GM21619 (cell line): ENCODE measurements at regions not wholly inside any gene's neighbourhood (a gene's known extent, or its start where the extent isn't known, plus 50 kb on each side); places are given as distances from the start of the nearest gene placed in this dataset.

Experiments used
- ATAC-seq: cut with Tn5 transposase; IDR thresholded peaks from one replicate; pipeline ENCODE4 v1.9.1; 2021; ENCODE audit not compliant: unreplicated experiment

- ATAC-seq, result no peak
These were observed 51.5 kb downstream of the SST start for GRCh38 chr3:187618722-187619121.

- ATAC-seq, result no peak
These were observed 53.0 kb downstream of the SST start for GRCh38 chr3:187617213-187617612.

- peak; percentile 64 for ATAC-seq
These were observed 53.8 kb downstream of the SST start for GRCh38 chr3:187616307-187616972.

GRCh38 chr3:187615630-187616029 lies 54.6 kb downstream of the SST start:
- ATAC-seq, result no peak

- no peak for ATAC-seq
These were observed 57.5 kb downstream of the SST start for GRCh38 chr3:187612656-187613055.

GRCh38 chr3:187610981-187611511 lies 59.1 kb downstream of the SST start:
- no peak for ATAC-seq

GRCh38 chr3:187594272-187594671 lies 75.9 kb downstream of the SST start:
- ATAC-seq, result no peak

- ATAC-seq, result no peak
These were observed 76.7 kb downstream of the SST start for GRCh38 chr3:187593451-187593850.

- no peak for ATAC-seq
These were observed 79.2 kb downstream of the SST start for GRCh38 chr3:187590861-187591576.

GRCh38 chr3:187587076-187587475 lies 83.1 kb downstream of the SST start:
- no peak for ATAC-seq

GRCh38 chr3:187586226-187586625 lies 84.0 kb downstream of the SST start:
- ATAC-seq, result no peak

- ATAC-seq, result no peak
These were observed 97.8 kb downstream of the SST start for GRCh38 chr3:187572441-187572840.

- no peak for ATAC-seq
These were observed 98.5 kb downstream of the SST start for GRCh38 chr3:187571701-187572100.

GRCh38 chr3:187570776-187571175 lies 99.4 kb downstream of the SST start:
- ATAC-seq, result no peak

GRCh38 chr3:187568171-187568570 lies 102.0 kb downstream of the SST start:
- ATAC-seq, result no peak

GRCh38 chr3:187567661-187568121 lies 102.5 kb downstream of the SST start:
- no peak for ATAC-seq

- no peak for ATAC-seq
These were observed 103.2 kb downstream of the SST start for GRCh38 chr3:187567021-187567420.

- no peak for ATAC-seq
These were observed 104.5 kb downstream of the SST start for GRCh38 chr3:187565701-187566100.

- no peak for ATAC-seq
These were observed 111.2 kb downstream of the SST start for GRCh38 chr3:187558990-187559389.

- ATAC-seq, result no peak
These were observed 118.8 kb downstream of the SST start for GRCh38 chr3:187551416-187551815.

- ATAC-seq, result no peak
These were observed 119.7 kb downstream of the SST start for GRCh38 chr3:187550446-187550845.

GRCh38 chr3:187545366-187545765 lies 124.8 kb downstream of the SST start:
- no peak for ATAC-seq
